ENCODE measurements at regions not wholly inside any gene's neighbourhood (a gene's known extent, or its start where the extent isn't known, plus 50 kb on each side); places are given as distances from the start of the nearest gene placed in this dataset.
"Not testable (repeated sequence)": the region's sequence is repeated elsewhere in the genome, so short reads cannot be mapped to it uniquely, and the experiment has no call there.

DNA sequence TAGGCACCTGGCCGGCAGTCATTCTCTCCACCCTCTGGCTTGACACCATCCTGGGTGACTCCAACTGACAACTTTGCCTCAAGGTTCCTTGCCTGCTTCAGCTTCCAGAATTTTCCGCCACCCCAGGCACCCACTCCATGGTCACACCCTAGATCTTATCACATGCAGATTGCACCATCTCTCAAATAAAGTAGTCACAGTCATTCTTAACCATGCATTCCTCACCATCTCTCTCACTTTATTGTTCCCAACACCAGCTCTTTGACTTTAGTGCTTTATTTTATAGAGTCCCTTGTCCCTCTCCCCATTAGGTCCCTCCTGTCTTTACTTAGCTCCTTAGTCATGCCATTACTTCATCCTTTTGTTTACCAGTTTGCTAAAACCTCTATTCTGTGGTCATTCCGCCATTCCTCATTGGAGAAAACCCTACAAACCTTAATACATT, 351.7 kb downstream of the SPRY2 start:
- no peak for DNase-seq (ENCODE audit: low read depth in 3 of 3)

DNA sequence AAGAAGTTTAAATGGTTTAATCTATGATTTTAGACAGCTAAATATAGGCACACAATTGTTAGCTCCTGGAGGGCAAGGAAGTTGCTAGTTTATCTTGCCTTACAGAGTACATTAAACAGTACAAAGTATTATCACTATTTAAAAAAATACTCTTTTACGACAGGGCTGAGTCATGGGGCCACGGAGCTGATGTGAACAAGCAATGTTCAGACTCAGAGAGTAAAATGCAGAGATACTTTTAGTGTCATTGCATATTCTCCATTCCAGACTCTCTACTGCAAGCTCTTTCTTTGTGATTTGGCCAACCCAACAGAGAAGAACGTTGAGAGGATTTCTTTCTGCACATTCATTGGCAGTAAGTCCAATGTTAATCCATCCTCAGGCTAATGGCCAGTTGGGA, 352.4 kb downstream of the SPRY2 start:
- no peak for DNase-seq (ENCODE audit: low read depth in 3 of 3)

DNA sequence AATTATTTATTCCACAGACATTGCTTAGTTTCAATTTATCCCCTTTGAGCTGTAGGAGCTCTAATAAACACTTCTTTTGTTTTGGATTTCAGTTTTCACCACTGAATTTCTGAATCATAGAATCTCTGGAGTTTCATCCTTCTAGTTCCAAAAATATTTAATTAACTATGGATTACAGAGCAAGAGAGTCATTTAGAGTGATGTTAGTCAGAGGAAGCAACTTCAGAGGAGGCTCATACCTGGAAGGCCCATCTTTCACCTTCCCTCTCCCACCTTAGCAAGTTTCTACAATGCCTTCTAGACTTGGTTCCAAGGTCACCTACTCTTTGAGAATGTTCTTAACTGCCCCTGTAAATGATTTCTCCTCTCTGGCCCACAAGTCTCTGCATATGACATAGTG, 353.2 kb downstream of the SPRY2 start:
- no peak for DNase-seq (ENCODE audit: low read depth in 3 of 3)

DNA sequence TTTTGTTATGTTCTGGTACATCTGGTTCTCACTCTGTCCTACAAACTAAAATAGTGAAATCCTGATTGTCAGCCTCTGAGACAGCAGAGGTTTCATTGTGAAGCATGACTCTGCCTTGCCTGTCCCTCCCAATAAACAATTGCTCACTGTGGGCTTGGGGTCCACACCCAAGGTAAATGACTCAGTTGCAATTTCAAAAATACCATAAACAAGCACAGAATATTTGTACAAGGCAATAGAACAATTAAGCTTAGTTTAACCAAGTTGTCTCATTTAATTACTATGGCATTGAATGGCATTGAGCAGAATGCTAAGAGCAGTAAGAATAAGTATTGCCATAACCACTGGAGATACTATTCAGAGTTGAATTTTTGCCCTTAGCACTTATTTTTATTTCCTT, 353.6 kb downstream of the SPRY2 start:
- DNase-seq (ENCODE audit: low read depth in 3 of 3) = no peak

DNA sequence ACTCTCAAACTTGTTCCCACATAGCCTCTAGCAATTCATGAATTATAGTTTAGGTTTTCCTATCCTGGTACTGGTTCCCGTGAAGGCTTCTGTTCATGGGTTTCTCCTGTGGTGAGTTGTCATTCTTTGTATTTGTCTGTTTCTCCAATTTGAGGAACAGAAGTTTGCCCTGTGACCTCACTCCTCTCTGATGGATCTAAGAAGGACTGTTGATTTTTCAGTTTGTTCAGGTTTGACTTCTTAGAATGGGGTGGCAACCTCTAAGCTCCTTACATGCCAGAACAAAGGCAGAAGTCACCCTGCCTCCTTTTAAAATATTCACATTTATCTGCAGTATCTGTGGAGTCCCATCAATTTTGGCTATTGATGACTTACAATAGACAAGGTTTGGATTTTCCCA, 354.0 kb downstream of the SPRY2 start:
- DNase-seq (ENCODE audit: low read depth in 3 of 3) = no peak

DNA sequence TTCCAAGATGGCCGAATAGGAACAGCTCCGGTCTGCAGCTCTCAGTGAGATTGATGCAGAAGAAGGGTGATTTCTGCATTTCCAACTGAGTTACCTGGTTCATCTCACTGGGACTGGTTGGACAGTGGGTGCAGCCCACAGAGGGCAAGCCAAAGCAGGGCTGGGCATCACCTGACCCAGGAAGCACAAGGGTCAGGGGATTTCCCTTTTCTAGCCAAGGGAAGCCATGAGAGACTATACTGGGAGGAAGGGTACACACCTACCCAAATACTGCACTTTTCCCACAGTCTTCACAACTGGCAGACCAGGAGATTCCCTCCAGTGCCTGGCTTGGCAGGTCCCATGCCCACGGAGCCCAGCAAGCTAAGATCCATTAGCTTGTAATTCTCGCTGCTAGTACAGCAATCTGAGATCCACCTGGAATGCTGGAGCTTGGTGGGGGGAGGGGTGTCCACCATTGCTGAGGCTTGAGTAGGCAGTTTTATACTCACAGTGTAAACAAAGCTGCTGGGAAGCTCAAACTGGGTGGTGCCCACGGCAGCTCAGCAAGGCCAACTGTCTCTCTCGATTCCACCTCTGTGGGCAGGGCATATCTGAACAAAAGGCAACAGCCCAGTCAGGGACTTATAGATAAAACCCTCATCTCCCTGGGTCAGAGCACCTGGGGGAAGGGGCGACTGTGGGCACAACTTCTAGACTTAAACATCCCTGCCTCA, 365.8 kb downstream of the SPRY2 start:
- not testable (repeated sequence) for DNase-seq (ENCODE audit: low read depth in 3 of 3)

DNA sequence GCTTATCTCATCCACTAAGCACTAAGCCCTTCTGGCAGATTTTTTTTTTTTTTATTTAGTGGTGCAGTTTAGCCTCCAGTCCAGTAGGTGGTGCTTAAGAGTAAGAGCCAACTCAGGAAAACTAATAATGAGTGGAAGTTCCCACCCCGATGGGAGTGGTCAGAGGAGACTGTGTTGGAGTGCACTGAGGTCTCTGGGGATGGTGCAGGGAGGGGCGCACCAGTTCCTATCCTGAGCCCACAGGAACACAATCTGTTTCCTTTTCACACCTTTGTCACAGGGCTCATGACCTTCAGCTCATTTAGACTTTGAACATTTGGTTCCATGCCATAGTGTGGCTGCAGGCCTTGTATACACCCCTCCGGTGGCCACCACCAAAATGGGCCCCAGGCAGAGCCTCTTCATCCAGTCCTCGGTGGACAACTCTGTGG, 367.4 kb downstream of the SPRY2 start:
- DNase-seq (ENCODE audit: low read depth in 3 of 3) = no peak

DNA sequence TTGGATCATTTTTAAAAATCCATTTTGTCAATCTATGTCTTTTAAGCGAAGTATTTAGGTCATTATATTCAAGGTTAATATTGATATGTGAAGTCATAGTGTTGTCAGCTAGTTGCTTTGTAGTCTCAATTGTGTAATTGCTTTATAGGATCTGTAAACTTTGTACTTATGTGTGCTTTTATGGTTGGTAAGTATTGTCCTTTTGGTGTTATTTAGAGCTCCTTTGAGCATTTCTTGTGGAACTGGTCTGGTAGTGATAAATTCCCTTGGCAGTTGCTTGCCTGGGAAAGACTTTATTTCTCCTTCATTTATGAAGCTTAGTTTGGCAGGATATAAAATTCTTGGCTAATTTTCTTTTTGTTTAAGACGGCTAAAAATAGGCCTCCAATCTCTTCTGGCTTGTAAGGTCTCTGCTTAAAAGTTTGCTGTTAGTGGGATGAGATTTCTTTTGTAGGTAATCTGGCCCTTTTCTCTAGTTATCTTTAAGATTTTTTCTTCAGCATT, 368.8 kb downstream of the SPRY2 start:
- no peak for DNase-seq (ENCODE audit: low read depth in 3 of 3)

DNA sequence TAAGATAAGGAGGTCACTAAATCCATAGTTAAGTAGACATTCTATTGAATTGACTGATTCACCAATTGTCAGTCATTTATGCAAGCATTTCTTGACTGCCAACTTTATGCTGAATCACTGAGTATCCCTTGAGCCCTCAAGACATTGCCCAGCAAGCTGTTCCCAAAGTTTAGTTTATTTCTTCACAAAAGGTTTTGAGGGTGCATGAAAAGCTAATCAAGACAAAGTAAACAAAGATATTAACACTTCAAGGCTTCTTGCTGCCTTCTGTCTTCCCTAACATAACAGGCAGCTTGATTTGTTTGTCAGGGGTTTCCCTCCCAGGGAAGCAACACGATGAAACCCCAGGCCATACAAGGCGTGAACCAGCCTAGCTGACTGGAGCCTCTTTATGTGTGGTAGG, 374.4 kb downstream of the SPRY2 start:
- no peak for DNase-seq (ENCODE audit: low read depth in 3 of 3)

DNA sequence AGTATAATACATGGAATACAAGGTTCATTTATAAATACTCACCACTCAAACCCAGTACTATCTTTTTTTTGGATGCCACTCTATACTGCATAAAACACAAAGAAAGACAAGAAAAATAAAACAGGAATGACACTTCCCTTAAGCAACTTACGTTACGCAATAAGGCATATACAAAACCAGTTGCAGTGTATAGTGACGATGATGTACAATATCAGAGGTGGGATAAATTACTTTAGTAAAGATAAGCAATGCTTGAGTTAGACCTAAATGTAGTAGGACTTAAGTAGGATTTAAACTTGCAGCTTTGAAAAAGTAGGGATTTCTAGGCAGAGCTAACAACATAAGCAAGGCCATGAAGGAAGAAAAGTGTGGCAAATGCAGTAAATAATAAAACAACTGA, 374.9 kb downstream of the SPRY2 start:
- DNase-seq (ENCODE audit: low read depth in 3 of 3) = no peak

DNA sequence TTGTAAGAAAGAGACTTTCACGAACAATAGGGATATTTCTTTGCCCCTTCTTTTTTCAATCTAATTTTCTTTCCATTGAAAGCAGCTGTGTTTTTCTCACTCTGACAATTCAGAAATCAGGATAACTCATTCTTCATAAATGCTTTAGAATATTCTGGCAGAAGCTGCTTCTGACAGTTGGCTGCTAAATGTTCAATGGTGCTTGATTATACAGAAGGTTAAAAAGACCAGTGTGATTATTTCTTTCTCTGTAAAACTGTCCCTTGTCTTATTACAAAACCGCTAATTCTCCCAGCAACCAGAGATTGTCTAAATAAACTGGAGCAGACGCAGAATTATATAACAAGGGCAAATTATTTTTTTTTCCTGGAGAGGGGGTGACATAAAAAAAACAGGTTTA, 394.4 kb downstream of the SPRY2 start:
- no peak for DNase-seq (ENCODE audit: low read depth in 3 of 3)

DNA sequence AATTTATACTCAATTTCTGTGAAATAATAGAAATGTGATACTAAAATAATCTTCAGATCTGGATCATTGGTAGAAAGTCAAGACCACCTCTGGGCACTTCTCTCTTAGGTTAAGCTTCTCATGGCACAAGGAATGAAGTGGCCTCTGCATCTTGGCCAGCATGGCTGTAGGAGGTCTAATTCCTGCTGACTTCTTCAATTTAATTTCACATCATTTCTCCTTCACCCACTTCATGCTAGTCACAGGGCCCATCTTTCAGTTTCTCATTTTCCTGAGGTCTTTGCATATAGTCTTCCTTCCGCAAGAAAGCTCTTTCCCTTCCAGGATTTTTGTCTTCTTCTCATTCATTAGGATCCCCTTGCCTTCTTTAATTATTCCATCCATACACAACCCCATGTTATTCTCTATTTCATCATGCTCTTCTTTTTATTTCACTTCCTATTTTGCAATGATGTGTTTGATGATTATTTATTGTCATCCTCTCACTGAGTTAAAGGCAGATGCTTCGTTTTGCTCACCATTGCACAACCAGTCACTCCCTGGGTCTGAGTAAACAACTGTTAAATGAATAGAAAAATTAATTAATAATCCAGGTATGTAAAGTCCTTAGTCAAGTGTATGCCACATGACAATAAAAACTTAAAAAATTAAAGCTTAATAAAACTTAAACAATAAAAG, 397.4 kb downstream of the SPRY2 start:
- DNase-seq (ENCODE audit: low read depth in 3 of 3) = no peak

DNA sequence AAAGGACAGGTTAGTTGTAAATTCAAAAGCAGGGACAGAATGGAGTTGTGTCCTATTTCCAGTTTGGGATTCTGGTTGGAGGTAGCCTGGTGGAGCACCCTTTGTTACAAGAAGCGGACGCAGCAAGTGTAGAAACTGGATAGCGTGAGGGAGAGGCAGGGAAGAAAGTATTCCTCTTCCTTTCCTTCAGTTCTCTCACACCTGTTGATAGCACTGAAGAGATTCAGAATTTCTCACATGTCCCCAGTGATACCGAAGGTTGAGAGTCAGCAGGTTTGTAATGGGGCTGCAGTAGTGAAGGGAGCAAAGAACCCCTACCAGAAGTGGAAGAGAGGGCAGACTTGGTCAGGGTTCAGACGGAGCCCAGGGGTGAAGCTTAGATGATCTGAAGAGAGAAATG, 399.2 kb downstream of the SPRY2 start:
- no peak for DNase-seq (ENCODE audit: low read depth in 3 of 3)

DNA sequence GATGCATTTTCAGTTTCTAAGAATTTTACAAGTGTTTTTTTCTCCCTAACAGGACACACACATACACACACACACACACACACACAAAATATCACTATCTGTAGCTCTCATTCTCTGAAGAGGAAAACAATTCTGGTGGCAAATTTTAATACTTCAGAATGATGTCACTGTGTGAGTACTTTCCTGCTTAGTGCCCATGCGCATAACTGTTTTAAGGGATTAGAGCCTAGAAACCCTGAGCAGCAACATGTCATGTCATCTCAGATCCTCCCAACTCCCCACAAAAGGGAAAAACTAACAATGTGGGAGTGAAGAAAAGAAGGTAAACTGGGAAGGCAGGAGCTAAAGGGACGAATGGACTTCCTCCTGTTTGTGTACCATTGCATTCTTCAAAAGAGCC, 401.2 kb downstream of the SPRY2 start:
- DNase-seq (ENCODE audit: low read depth in 3 of 3) = no peak

DNA sequence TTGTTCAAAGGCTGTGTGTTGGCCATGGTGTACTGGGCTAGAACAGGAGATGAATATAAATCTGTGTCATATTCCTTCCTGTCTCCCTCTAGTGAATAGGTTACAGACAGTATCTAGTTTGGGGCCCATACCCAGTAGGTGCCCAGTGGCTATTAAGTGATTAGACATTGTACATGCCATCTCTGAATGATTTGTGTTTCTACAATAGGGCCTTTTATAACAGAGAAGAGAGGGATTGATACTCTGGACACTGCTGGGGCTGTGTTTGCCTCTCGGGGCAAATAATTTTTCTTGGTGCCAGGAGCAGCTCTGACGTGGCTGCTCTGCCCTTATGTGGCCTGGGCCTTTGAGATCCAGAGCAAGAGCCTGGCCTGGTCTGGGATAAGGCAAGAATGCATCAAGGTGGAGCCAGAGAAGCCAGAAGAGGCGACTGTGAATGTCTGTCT, 403.1 kb downstream of the SPRY2 start:
- DNase-seq (ENCODE audit: low read depth in 3 of 3) = no peak

DNA sequence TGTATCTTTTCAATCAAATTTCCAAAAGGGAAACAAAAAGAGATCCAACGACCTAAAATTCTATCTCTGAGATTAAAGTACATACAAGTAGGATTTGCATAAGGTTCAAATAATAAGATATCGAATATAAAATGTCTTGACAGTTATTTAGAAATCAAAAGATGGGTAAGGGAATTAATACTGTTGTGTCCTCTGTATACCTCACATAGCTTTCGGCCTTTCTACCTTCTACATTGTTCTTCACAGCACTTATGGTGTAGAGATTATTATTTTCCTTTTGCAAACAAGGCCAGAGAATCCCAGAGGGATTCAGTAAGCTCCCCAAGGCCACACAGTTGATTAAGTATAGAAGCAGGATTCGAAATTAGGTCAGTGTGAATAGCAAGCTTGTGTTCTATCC, 403.6 kb downstream of the SPRY2 start:
- no peak for DNase-seq (ENCODE audit: low read depth in 3 of 3)

DNA sequence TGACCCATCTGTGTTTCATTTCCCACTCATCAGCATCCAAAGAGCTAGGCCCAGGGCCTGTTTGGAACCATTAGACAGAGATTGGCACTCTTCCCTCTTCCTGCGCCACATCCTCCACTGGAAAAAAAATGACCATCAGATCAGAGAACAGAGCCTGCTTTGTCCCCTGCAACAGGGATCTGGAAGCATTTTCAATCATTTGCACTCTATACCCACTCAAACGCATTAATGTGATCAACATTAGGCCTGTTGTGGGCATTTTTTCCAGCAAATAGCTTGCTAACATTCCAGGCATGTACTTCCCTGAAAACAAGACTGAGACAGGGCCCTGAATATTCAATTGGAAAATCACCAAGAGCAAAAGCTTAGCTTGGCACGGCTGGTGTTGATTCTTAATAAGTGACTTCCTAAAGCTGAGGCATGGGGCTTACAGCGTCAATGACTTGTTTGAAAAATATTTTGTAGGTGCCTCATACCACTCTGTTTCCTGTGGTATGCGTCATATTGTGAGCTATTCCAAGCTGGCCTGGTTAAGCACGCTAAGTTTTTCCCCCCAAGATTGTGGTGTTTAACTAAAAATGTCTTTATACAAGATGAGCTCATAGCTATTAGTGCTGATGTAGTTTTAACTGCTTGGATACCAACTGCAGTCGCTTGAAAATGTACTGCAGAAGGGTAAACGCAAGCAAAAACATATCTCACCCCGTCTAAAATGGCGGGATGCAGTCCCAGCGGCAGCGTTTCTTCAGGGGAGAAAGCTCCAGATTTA, 404.4 kb downstream of the SPRY2 start:
- no peak for DNase-seq (ENCODE audit: low read depth in 3 of 3)

DNA sequence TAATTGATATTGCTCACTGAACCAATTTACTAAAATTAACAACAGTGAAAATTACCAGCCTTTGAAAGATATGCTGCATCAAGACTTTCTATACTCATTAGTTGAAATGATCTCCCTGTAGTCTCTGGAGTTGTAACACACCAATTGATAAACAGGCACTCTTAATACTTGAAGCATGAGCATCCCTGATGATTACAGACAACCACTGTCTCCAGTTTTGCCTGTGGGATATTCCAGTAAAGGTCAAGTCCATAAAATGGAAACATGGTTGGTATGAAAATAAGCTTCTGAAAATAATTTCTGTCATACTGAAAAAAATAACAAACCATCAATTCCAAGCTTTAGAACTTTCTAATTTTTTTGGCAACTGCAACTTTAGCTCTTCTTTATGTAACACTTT, 405.8 kb downstream of the SPRY2 start:
- no peak for DNase-seq (ENCODE audit: low read depth in 3 of 3)

DNA sequence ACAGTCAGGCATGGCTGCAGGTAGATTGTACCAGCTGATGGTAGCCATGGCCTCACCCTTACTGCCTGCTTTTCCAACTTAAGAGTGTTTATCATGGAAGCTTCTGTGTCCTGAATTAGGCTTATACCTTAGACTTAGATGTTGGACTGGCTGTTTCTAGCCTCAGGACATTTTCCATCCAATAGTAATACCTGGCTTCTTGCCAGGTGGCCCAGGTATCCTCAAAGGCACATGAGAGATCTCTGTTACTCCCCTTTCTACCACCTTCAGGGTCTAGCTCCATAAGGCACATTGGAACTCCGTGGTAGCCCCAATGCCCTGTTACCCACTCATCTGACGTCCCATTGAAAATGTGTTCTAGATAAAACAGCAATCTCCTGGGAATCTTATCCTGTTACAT, 407.5 kb downstream of the SPRY2 start:
- DNase-seq (ENCODE audit: low read depth in 3 of 3) = no peak

DNA sequence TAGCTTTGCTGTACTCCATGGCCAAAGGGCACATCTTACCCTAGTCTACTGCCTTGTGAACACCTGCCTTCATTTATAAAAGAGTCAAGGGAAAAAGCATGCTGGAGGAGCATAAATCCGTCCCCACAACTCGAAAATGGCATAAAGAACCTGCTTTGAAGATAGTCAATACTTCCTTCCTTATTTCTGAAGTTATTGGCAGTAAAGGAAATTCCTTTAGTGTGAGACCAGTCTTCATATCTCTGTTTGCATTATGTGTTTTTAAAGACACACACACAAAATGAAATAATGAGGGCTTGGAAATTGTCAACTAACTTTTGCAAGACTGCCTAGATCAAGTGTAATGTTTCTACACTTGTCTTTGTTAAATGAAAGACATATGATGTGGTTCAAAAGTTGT, 408.4 kb downstream of the SPRY2 start:
- DNase-seq (ENCODE audit: low read depth in 3 of 3) = no peak

DNA sequence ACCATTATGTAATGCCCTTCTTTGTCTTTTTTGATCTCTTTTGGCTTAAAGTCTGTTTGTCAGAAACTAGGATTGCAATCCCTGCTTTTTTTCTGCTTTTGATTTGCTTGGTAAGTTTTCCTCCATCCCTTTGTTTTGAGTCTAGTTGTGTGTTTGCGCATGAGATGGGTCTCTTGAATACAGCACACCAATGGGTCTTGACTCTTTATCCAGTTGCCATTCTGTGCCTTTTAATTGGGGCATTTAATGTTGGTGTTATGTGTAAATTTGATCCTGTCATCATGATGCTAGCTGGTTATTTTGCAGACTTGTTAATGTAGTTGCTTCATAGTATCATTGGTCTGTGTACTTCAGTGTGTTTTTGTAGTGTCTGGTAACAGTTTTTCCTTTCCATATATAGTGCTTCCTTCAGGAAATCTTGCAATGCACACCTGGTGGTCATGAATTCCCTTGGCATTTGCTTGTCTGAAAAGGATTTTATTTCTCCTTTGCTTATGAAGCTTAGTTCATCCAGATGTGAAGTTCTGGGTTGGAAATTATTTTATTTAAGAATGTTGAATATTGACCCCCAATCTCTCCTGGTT, 416.9 kb downstream of the SPRY2 start:
- DNase-seq (ENCODE audit: low read depth in 3 of 3) = not testable (repeated sequence)

DNA sequence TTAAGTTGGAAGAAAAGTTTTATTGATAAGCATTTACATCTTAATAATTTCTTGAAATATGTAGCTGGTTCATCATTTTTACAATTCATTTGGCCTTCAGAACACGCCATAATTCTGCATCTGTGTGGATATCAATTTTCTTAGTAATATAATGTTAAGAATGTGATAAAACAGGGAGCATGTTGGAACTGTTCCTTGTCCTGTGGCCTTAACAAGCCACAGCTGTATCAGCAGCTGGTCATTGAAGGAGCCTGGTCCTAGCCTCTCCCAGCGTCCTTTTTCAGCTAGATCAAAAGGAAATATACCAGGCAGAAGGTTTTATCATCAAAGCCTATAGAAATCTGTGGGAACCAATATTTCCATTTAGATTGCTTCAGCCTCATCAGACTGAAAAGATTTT, 421.8 kb downstream of the SPRY2 start:
- no peak for DNase-seq (ENCODE audit: low read depth in 3 of 3)
